OCI-LY7 (cell line): ENCODE measurements at regions not wholly inside any gene's neighbourhood (a gene's known extent, or its start where the extent isn't known, plus 50 kb on each side); places are given as distances from the start of the nearest gene placed in this dataset.

Experiments used
- BruUV-seq: library from RNA; stranded (reverse); fragments of 400-500 nt; replicated peaks from 2 replicates; lab custom pipeline; 2021; lab: Mats Ljungman, UMichigan
- CTCF ChIA-PET: fragments of 300-600 bp; sonication (Branson Sonifier 250); formaldehyde crosslinking; loops from one replicate; lab custom pipeline; 2022; ENCODE audit warnings: antibody characterized with exemption; ENCODE audit not compliant: unreplicated experiment; lab: Charles Lee
- POLR2A ChIA-PET: fragments of 300-600 bp; sonication (Branson Sonifier 250); formaldehyde crosslinking; loops from one replicate; lab custom pipeline; 2022; ENCODE audit warnings: antibody characterized with exemption; lab: Charles Lee
- DNase-seq: peaks from one replicate; pipeline ENCODE4 v3.0.0-alpha.2; 2015; ENCODE audit warnings: low spot score
- H2AFZ ChIP-seq: fragments of 200-600 bp; sonication (generic), shearing (Covaris generic); 2 replicates; pipeline ENCODE4 v1.6.1; 2014; ENCODE audit warnings: mild to moderate bottlenecking, antibody characterized with exemption, low read length, moderate library complexity
- H3K27ac ChIP-seq: fragments of 200-600 bp; sonication (generic); 2 replicates; pipeline ENCODE4 v1.5.1; 2014; ENCODE audit warnings: mixed run types, low read depth, mild to moderate bottlenecking, moderate library complexity, low read length, inconsistent platforms; ENCODE audit not compliant: poor library complexity, severe bottlenecking
- H3K36me3 ChIP-seq: fragments of 200-600 bp; sonication (generic); 2 replicates; pipeline ENCODE4 v1.6.1; 2014; ENCODE audit warnings: mild to moderate bottlenecking, antibody characterized with exemption, low read length, moderate library complexity, mixed read lengths; ENCODE audit not compliant: insufficient read depth
- H3K4me1 ChIP-seq: fragments of 200-600 bp; sonication (generic); 2 replicates; pipeline ENCODE4 v1.5.1; 2014; ENCODE audit warnings: mild to moderate bottlenecking, low read length; ENCODE audit not compliant: insufficient read depth, poor library complexity, severe bottlenecking
- H3K4me2 ChIP-seq: fragments of 200-600 bp; sonication (generic); 2 replicates; pipeline ENCODE4 v1.6.1; 2014; ENCODE audit warnings: mild to moderate bottlenecking, low read length
- H3K4me3 ChIP-seq: fragments of 200-600 bp; sonication (generic); 2 replicates; pipeline ENCODE4 v1.5.1; 2014; ENCODE audit warnings: mild to moderate bottlenecking, low read depth, low read length; ENCODE audit not compliant: poor library complexity, severe bottlenecking
- H3K79me2 ChIP-seq: fragments of 200-600 bp; sonication (generic); 2 replicates; pipeline ENCODE4 v1.6.1; 2016; ENCODE audit warnings: low read depth, mild to moderate bottlenecking, low read length, moderate library complexity, mixed read lengths; ENCODE audit not compliant: insufficient read depth
- H3K9me2 ChIP-seq: fragments of 200-600 bp; sonication (generic); 2 replicates; pipeline ENCODE4 v1.6.1; 2016; ENCODE audit warnings: mild to moderate bottlenecking, low read length, mixed read lengths; ENCODE audit not compliant: insufficient read depth
- H3K9me3 ChIP-seq: fragments of 200-600 bp; sonication (generic); 2 replicates; pipeline ENCODE4 v1.6.1; 2014; ENCODE audit warnings: mild to moderate bottlenecking, mixed run types, low read length, mixed read lengths
- H4K20me1 ChIP-seq: fragments of 200-600 bp; sonication (generic); 2 replicates; pipeline ENCODE4 v1.6.1; 2014; ENCODE audit warnings: mild to moderate bottlenecking, antibody characterized with exemption, low read length, moderate library complexity, mixed read lengths; ENCODE audit not compliant: insufficient read depth
- EZH2phosphoT487 ChIP-seq: fragments of 200-600 bp; sonication (generic); IDR thresholded peaks from 2 replicates; pipeline ENCODE4 v1.6.1; 2018; ENCODE audit warnings: low read depth, borderline replicate concordance, mild to moderate bottlenecking, mixed run types, antibody characterized with exemption, low read length, moderate library complexity, mixed read lengths
- intact Hi-C: fragments of 100-400 bp; cut with micrococcal nuclease; formaldehyde crosslinking; loops from one replicate; pipeline ENCODE4 v1.10.0; 2022; ENCODE audit not compliant: unreplicated experiment
- TF ChIP-seq, protein P1 (sequence below): fragments of 200-600 bp; sonication (generic); conservative IDR thresholded peaks from 2 replicates; pipeline ENCODE4 v1.5.1; 2014; ENCODE audit warnings: mild to moderate bottlenecking, antibody characterized with exemption, low read length, moderate library complexity, mixed read lengths

DNA sequence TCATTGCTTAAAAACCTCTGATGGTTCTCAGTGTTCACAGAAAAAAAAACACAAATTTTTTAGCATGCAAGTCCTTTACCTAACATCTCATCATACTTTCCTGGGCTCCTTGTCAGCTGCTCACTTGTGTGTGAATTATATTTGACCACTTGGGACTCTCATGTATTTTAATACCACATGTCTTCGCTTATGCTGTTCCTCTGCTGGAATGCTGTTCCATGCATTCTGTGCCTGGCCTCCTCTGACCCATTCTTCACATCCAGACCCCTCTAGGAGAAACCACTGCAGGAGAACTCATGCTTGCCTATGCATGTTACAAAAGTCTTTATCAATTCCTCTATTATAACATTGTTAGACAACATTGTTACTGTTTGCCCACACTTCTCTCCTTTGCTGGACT lies 157.6 kb downstream of the PDGFRA start:
- TF ChIP-seq, protein P1, sequence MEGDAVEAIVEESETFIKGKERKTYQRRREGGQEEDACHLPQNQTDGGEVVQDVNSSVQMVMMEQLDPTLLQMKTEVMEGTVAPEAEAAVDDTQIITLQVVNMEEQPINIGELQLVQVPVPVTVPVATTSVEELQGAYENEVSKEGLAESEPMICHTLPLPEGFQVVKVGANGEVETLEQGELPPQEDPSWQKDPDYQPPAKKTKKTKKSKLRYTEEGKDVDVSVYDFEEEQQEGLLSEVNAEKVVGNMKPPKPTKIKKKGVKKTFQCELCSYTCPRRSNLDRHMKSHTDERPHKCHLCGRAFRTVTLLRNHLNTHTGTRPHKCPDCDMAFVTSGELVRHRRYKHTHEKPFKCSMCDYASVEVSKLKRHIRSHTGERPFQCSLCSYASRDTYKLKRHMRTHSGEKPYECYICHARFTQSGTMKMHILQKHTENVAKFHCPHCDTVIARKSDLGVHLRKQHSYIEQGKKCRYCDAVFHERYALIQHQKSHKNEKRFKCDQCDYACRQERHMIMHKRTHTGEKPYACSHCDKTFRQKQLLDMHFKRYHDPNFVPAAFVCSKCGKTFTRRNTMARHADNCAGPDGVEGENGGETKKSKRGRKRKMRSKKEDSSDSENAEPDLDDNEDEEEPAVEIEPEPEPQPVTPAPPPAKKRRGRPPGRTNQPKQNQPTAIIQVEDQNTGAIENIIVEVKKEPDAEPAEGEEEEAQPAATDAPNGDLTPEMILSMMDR, result no peak
- intact Hi-C loops, result no loop called here
- no peaks in the 10 kb centered on the region for H3K9me3 ChIP-seq
- H3K4me1 ChIP-seq, result no peaks in the 10 kb centered on the region
- no peak overlapping the region for H2AFZ ChIP-seq
- no peaks in the 10 kb centered on the region for H4K20me1 ChIP-seq
- POLR2A ChIA-PET, result no interaction called here
- no peak for DNase-seq
- CTCF ChIA-PET, result no interaction called here
- no peak overlapping the region for H3K27ac ChIP-seq
- H3K4me2 ChIP-seq, result no peak overlapping the region
- no peaks in the 10 kb centered on the region for H3K79me2 ChIP-seq
- no peaks in the 10 kb centered on the region for H3K9me2 ChIP-seq
- H3K4me3 ChIP-seq, result no peak overlapping the region
- no TSS peak for BruUV-seq
- no peaks in the 10 kb centered on the region for H3K36me3 ChIP-seq

DNA sequence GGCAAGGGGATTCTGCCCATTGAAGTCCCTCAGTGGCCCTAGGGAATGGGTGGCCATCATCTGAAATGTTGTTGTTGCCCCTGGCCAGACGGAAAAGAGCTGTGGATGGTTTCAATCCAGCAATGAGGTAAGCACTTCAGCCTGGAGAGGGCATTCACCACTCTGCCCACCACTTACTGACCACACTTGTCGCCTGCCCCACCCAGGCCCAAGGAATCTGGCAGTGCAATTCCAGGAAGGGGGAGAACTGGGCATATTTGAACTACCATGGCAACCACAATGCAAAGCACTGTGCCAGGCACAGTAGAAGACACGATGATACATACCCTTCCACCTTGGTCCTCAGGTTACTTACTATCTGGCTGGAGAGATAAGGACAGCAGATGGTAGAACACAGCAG lies 161.6 kb downstream of the PDGFRA start:
- H3K4me1 ChIP-seq, result no peaks in the 10 kb centered on the region
- H3K9me2 ChIP-seq, result no peaks in the 10 kb centered on the region
- POLR2A ChIA-PET, result interaction anchor here (0.9 kb wide), 1 partner anchor 57 kb away, joined by 3 read pairs; no protein-coding TSS in a partner anchor
- no peaks in the 10 kb centered on the region for H4K20me1 ChIP-seq
- TF ChIP-seq, protein P1, result no peak
- no peak for TF ChIP-seq EZH2phosphoT487
- no peaks in the 10 kb centered on the region for H3K36me3 ChIP-seq
- H3K9me3 ChIP-seq, result no peaks in the 10 kb centered on the region
- no TSS peak for BruUV-seq
- no peak overlapping the region for H3K27ac ChIP-seq
- no peaks in the 10 kb centered on the region for H3K79me2 ChIP-seq
- intact Hi-C loops, result no loop called here
- no peak for DNase-seq
- H2AFZ ChIP-seq, result no peak overlapping the region
- CTCF ChIA-PET, result no interaction called here
- no peak overlapping the region for H3K4me3 ChIP-seq
- H3K4me2 ChIP-seq, result no peak overlapping the region

DNA sequence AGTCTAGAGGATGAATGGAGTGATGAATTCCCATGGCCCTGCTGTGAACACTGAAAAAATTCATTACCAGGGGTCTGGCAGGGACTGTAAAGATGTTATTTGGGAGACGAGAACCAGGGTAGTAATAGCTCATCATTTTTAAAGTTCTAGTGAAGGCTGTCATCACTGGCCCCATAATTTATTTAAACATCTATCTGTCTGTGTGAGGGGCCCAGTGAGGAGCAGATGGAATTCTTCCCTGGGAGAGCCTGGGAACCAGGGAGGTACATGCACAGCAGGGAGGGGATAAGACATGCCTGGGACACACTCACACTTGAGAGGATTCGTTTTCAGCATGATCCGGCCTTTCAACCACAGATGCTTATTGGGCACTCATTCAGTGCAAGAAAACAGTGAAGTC lies 162.0 kb downstream of the PDGFRA start:
- H3K79me2 ChIP-seq, result no peaks in the 10 kb centered on the region
- TF ChIP-seq, protein P1, result no peak
- no peak for TF ChIP-seq EZH2phosphoT487
- no peaks in the 10 kb centered on the region for H3K9me3 ChIP-seq
- no TSS peak for BruUV-seq
- CTCF ChIA-PET, result no interaction called here
- no peak overlapping the region for H3K4me2 ChIP-seq
- H3K9me2 ChIP-seq, result no peaks in the 10 kb centered on the region
- DNase-seq, result no peak
- no peak overlapping the region for H2AFZ ChIP-seq
- POLR2A ChIA-PET, result interaction anchor here (0.9 kb wide), 1 partner anchor 57 kb away, joined by 3 read pairs; no protein-coding TSS in a partner anchor
- intact Hi-C loops, result no loop called here
- no peak overlapping the region for H3K27ac ChIP-seq
- no peaks in the 10 kb centered on the region for H4K20me1 ChIP-seq
- no peaks in the 10 kb centered on the region for H3K4me1 ChIP-seq
- H3K36me3 ChIP-seq, result no peaks in the 10 kb centered on the region
- no peak overlapping the region for H3K4me3 ChIP-seq
